Aorta (tissue), 5 donors: ENCODE measurements at regions not wholly inside any gene's neighbourhood (a gene's known extent, or its start where the extent isn't known, plus 50 kb on each side); places are given as distances from the start of the nearest gene placed in this dataset.

Experiments used
- ATAC-seq: fragments of 200-7000 bp; cut with Tn5 transposase; one replicate; pipeline ENCODE4 v1.9.1; 2022; ENCODE audit warnings: moderate library complexity; ENCODE audit not compliant: low FRiP score
- DNase-seq, 2 donors: peaks; one replicate each; pipeline ENCODE4 v3.0.0-alpha.2; 2020
- H3K27ac ChIP-seq, 2 donors: one replicate each; pipeline ENCODE4 v1.5.1; 2013; ENCODE audit warnings: low read length in 2 of 2, mild to moderate bottlenecking in 2 of 2, moderate library complexity in 2 of 2, control low read depth in 1 of 2, inconsistent platforms in 1 of 2, low read depth in 1 of 2
- H3K27me3 ChIP-seq, 2 donors: one replicate each; pipeline ENCODE4 v1.6.1; 2013; ENCODE audit warnings: control low read depth in 1 of 2, low read length in 1 of 2, mild to moderate bottlenecking in 1 of 2, moderate library complexity in 1 of 2; ENCODE audit not compliant: insufficient read depth in 2 of 2, control insufficient read depth in 1 of 2
- H3K36me3 ChIP-seq, 2 donors: one replicate each; pipeline ENCODE4 v1.6.1; 2013; ENCODE audit warnings: control low read depth in 1 of 2, low read length in 1 of 2, mild to moderate bottlenecking in 1 of 2; ENCODE audit not compliant: insufficient read depth in 2 of 2, control insufficient read depth in 1 of 2
- H3K4me1 ChIP-seq, 2 donors: one replicate each; pipeline ENCODE4 v1.6.1; 2013; ENCODE audit warnings: low read length in 2 of 2, control low read depth in 1 of 2, mild to moderate bottlenecking in 1 of 2, moderate library complexity in 1 of 2; ENCODE audit not compliant: insufficient read depth in 2 of 2, control insufficient read depth in 1 of 2
- H3K4me3 ChIP-seq, 2 donors: one replicate each; pipeline ENCODE4 v1.5.1; 2013; ENCODE audit warnings: low read length in 2 of 2, control low read depth in 1 of 2, mild to moderate bottlenecking in 1 of 2
- H3K9me3 ChIP-seq: one replicate; pipeline ENCODE4 v1.6.1; 2013; ENCODE audit warnings: mild to moderate bottlenecking, low read length; ENCODE audit not compliant: control insufficient read depth
- WGBS, 2 donors: extraction: QIAGEN DNeasy Blood & Tissue Kit; methylation state at CpG; one replicate each; pipeline ENCODE4 v1.1.7; 2013; 5-methylcytosine and 5-hydroxymethylcytosine counted together
- intact Hi-C, 2 donors: fragments of 100-400 bp; cut with DNase I; formaldehyde crosslinking; loops; one replicate each; pipeline versions ENCODE4 v1.14.2 to v1.15.0; 2022
- donor health status: healthy with polysubstance abuse.
- donor health status: Bipolar disorder and iron deficiency.
- donor health status: DM: no; HTN: no; CAD: no.
- donor health status: DM: no; HTN: no; CAD: no.
- donor health status: DM: yes; HTN: yes; CAD: no.

GRCh38 chr12:24297516-24297915 lies 348.0 kb upstream of the SOX5 start:
- 81 to 85% methylated on average over 5 of the region's 5 CpGs for WGBS, 2 donors
- H3K4me3 ChIP-seq: no peak overlapping the region
- H3K27ac ChIP-seq: no peak overlapping the region
- ATAC-seq: no peak
- no peaks in the 10 kb centered on the region for H3K36me3 ChIP-seq
- H3K9me3 ChIP-seq: no peaks in the 10 kb centered on the region
- intact Hi-C loops: no loop called here
- H3K27me3 ChIP-seq: no peaks in the 10 kb centered on the region
- no peaks in the 10 kb centered on the region for H3K4me1 ChIP-seq
- DNase-seq: no peak

- Histone ChIP-seq H3K36me3 (no peaks in the 10 kb centered on the region), H3K27ac (no peak overlapping the region), H3K27me3 (no peaks in the 10 kb centered on the region), H3K9me3 (no peaks in the 10 kb centered on the region), H3K4me3 (no peak overlapping the region), H3K4me1 (no peaks in the 10 kb centered on the region)
- intact Hi-C loops: no loop called here
- WGBS, 2 donors: 79 to 91% methylated on average over 1 of the region's 1 CpG
- DNase-seq: no peak
- no peak for ATAC-seq
Measured at GRCh38 chr12:24293549-24293948, 344.1 kb upstream of the SOX5 start.

GRCh38 chr12:24287963-24288362 lies 338.5 kb upstream of the SOX5 start:
- no peaks in the 10 kb centered on the region for H3K36me3 ChIP-seq
- DNase-seq (no peak), ATAC-seq (no peak)
- intact Hi-C loops: no loop called here
- no peak overlapping the region for H3K4me3 ChIP-seq
- 97% methylated on average over 1 of the region's 1 CpG for WGBS, 2 donors
- H3K27ac ChIP-seq: no peak overlapping the region
- H3K27me3 ChIP-seq: no peaks in the 10 kb centered on the region
- H3K9me3 ChIP-seq: no peaks in the 10 kb centered on the region
- peaks cover 0 to 4% of the 10 kb centered on the region in 2 donors for H3K4me1 ChIP-seq

GRCh38 chr12:24285448-24285847 lies 336.0 kb upstream of the SOX5 start:
- no peak for ATAC-seq
- intact Hi-C loops: no loop called here
- H3K27ac ChIP-seq: no peak overlapping the region
- no peaks in the 10 kb centered on the region for H3K36me3 ChIP-seq
- no peak overlapping the region for H3K4me3 ChIP-seq
- 40 to 43% methylated on average over 3 of the region's 3 CpGs for WGBS, 2 donors
- no peak for DNase-seq
- H3K9me3 ChIP-seq: no peaks in the 10 kb centered on the region
- H3K4me1 ChIP-seq: peaks cover 0 to 4% of the 10 kb centered on the region in 2 donors
- H3K27me3 ChIP-seq: no peaks in the 10 kb centered on the region

- 97% methylated on average over 5 of the region's 5 CpGs for WGBS, 2 donors
- ATAC-seq (no peak), DNase-seq (no peak)
- H3K27me3 ChIP-seq: no peaks in the 10 kb centered on the region
- H3K36me3 ChIP-seq: no peaks in the 10 kb centered on the region
- intact Hi-C loops: no loop called here
- H3K27ac ChIP-seq: no peak overlapping the region
- H3K4me1 ChIP-seq: peaks cover 1 to 4% of the 10 kb centered on the region in 2 donors
- H3K9me3 ChIP-seq: no peaks in the 10 kb centered on the region
- H3K4me3 ChIP-seq: no peak overlapping the region
Measured at GRCh38 chr12:24281341-24281740, 331.9 kb upstream of the SOX5 start.

GRCh38 chr12:24280056-24280842 lies 330.8 kb upstream of the SOX5 start:
- ATAC-seq (no peak), DNase-seq (no peak)
- peaks cover 1 to 3% of the 10 kb centered on the region in 2 donors for H3K4me1 ChIP-seq
- 66 to 73% methylated on average over 6 of the region's 6 CpGs for WGBS, 2 donors
- intact Hi-C loops: no loop called here
- H3K4me3 ChIP-seq: no peak overlapping the region
- no peaks in the 10 kb centered on the region for H3K9me3 ChIP-seq
- H3K27ac ChIP-seq: no peak overlapping the region
- H3K36me3 ChIP-seq: no peaks in the 10 kb centered on the region
- no peaks in the 10 kb centered on the region for H3K27me3 ChIP-seq

- intact Hi-C loops: no loop called here
- no peak for ATAC-seq
- H3K9me3 ChIP-seq: no peaks in the 10 kb centered on the region
- no peak overlapping the region for H3K27ac ChIP-seq
- no peak overlapping the region for H3K4me3 ChIP-seq
- no peaks in the 10 kb centered on the region for H3K36me3 ChIP-seq
- H3K27me3 ChIP-seq: no peaks in the 10 kb centered on the region
- DNase-seq: no peak
- H3K4me1 ChIP-seq: peaks cover 0 to 1% of the 10 kb centered on the region in 2 donors
Measured at GRCh38 chr12:24278832-24279231, 329.4 kb upstream of the SOX5 start.

GRCh38 chr12:24270965-24271364 lies 321.5 kb upstream of the SOX5 start:
- no peak for ATAC-seq
- Histone ChIP-seq H3K27me3 (no peaks in the 10 kb centered on the region), H3K27ac (no peak overlapping the region), H3K9me3 (no peaks in the 10 kb centered on the region), H3K36me3 (no peaks in the 10 kb centered on the region), H3K4me3 (no peak overlapping the region), H3K4me1 (no peaks in the 10 kb centered on the region)
- intact Hi-C loops: no loop called here
- 58 to 67% methylated on average over 2 of the region's 2 CpGs for WGBS, 2 donors
- DNase-seq: no peak

- H3K4me3 ChIP-seq: no peak overlapping the region
- WGBS, 2 donors: 85 to 95% methylated on average over 1 of the region's 1 CpG
- DNase-seq: no peak
- no peak overlapping the region for H3K27ac ChIP-seq
- no peaks in the 10 kb centered on the region for H3K4me1 ChIP-seq
- no peaks in the 10 kb centered on the region for H3K36me3 ChIP-seq
- ATAC-seq: no peak
- H3K9me3 ChIP-seq: no peaks in the 10 kb centered on the region
- no peaks in the 10 kb centered on the region for H3K27me3 ChIP-seq
- intact Hi-C loops: no loop called here
Measured at GRCh38 chr12:24270464-24270863, 321.0 kb upstream of the SOX5 start.
